Mucosa of gallbladder (tissue), 1 donor: ENCODE measurements at regions not wholly inside any gene's neighbourhood (a gene's known extent, or its start where the extent isn't known, plus 50 kb on each side); places are given as distances from the start of the nearest gene placed in this dataset.

Experiments
- DNase-seq: peaks from one replicate; pipeline ENCODE4 v3.0.0-alpha.2; 2020; ENCODE audit warnings: low spot score
- donor health status: DM: no; HTN: no; CAD: no.

DNA sequence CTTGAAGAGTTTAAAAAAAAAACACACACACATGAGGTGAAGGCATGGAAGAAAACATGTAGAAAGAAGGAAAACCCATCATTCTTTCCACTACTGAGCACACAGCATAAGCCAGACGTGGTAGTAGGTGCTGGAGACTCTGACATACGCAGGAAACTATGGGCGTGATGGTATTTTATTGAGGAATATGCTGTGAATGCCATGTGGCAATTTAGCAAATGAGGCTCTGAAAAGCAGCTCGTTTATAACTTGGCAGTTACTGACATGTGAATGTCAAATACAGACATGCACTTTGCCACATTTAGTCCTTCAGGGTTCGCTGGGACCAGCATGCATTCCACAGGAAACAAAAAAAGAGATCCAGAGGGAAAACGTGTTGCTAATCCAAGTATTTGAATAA, 74.3 kb upstream of the IFNAR2 start:
- no peak for DNase-seq

- no peak for DNase-seq
Observed at GRCh38 chr21:33157303-33157702, 72.4 kb upstream of the IFNAR2 start.

- DNase-seq = no peak
Observed at GRCh38 chr21:33158654-33159053, 71.1 kb upstream of the IFNAR2 start.

GRCh38 chr21:33162436-33162951, 67.2 kb upstream of the IFNAR2 start:
- DNase-seq = no peak

DNA sequence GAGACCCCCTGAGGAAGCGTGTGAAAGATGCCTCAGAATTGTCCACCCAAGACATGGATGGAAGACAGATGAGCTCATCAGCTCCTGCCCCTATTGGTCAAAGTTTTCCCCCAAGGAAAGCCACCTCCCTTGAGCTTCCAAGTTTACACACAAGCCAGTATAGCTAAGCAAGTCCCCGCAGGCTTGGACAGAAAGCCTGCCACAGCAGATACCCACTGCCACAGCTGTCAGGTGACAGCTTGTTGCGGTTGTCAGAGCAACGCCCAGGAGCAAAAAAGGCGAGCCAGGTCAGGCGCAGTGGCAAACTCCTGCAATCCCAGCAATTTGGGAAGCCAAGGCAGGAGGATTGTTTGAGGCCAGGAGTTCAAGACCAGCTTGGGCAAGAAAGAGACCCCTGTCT, 60.9 kb upstream of the IFNAR2 start:
- no peak for DNase-seq

DNA sequence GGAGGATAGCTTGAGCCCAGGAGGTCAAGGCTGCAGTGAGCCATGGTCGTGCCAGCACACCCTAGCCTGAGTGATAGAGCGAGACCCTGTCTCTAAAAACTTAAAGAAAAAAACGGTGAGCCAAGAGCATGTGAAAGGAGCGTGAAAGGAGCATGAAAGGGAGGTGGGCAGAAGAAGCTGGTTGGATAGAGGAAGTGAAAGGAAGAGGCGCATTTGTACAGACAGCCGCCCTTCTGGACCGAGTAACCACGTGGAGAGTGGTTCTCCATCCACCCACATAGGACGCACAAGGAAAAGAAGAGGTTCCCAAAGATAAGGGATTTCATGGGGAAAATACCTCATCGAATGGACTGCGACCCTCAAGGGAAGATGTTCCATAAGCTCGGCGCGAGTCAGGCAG, 60.4 kb upstream of the IFNAR2 start:
- DNase-seq = no peak

DNA sequence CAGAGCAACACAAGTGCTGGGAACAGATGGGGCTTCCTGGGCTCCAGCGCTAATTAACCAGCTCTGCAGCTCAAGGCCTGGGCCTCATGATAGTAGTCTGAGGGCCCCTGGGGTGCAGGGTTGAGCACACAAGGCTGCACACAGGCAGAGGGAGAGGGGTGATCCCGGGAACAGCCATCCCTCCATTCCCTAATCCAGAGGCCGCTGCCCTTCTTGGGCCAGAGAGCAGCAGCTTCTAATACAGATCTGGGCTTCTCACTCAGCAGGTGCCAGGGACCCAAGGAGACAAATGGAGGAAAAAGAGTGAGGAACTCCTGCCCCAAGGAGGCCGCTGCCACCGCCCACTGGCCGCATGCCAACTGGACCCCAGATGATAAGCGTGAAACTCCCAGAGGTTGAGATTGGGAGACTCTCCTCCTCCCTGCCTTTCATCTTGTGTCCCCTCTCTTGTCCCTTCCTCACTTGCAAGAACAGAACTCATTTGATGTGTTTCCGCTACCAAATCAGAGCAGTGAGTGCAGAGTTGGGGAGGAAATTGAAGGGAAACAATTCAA, 58.0 kb upstream of the IFNAR2 start:
- no peak for DNase-seq

DNA sequence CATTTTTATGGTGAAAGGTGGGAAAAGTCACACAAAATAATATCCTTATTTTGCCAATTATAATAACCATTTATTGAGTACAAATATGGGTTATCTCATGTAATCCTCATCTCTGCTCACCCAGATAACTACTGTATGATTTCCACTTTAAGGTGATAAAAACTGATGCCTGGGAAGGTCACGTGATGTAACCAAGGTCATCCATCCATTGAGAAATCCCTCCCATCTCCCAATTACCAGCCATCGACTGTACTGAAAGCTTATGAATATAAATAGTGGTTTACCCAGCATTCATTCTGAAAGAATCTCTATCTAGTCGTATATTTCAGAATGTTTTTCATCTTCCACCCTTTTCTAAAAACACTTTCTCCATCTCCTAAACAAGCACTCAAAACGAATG, 55.0 kb upstream of the IFNAR2 start:
- DNase-seq = no peak
